ENCODE measurements at regions not wholly inside any gene's neighbourhood (a gene's known extent, or its start where the extent isn't known, plus 50 kb on each side); places are given as distances from the start of the nearest gene placed in this dataset.

GRCh38 chr12:125988545-125988944 is 923.3 kb downstream of the AACS start:
- no peaks in the 10 kb centered on the region for H3K36me3 ChIP-seq
- no peak for DNase-seq
- peaks cover 0 to 9% (median 3%) of the 10 kb centered on the region in 6 donors for H3K4me1 ChIP-seq
- H3K9me3 ChIP-seq = peaks cover 0 to 3% (median 0%) of the 10 kb centered on the region in 8 donors
- intact Hi-C loops (cut with DNase I; ENCODE audit: low total_unique reads) = no loop called here
- H3K27me3 ChIP-seq (replicated peaks in 1 of 7) = peaks cover 0 to 25% (median 0%) of the 10 kb centered on the region in 7 donors
- no peak for TF ChIP-seq POLR2A (IDR thresholded peaks at IDR 0.05)
- no peak for TF ChIP-seq POLR2AphosphoS5 (IDR thresholded peaks at IDR 0.05)
- TF ChIP-seq CTCF (IDR thresholded peaks at IDR 0.05 in 8 of 11, conservative IDR thresholded peaks at IDR 0.05 in 3 of 11) = no peak
- WGBS, 5 donors = 85 to 96% (median 88%) methylated on average over 4 of the region's 4 CpGs
- no peak overlapping the region for H3K27ac ChIP-seq
- H3K4me3 ChIP-seq = no peak overlapping the region

- Histone ChIP-seq H3K4me3 (no peak overlapping the region), H3K4me1 (no peaks in the 10 kb centered on the region), H3K9me3 (peaks cover 0 to 3% (median 0%) of the 10 kb centered on the region in 8 donors), H3K27me3 (replicated peaks in 1 of 7) (peaks cover 0 to 14% (median 0%) of the 10 kb centered on the region in 7 donors), H3K36me3 (no peaks in the 10 kb centered on the region), H3K27ac (no peak overlapping the region)
- 77 to 91% (median 86%) methylated on average over 2 of the region's 2 CpGs for WGBS, 5 donors
- DNase-seq = no peak
- TF ChIP-seq CTCF (IDR thresholded peaks at IDR 0.05 in 8 of 11, conservative IDR thresholded peaks at IDR 0.05 in 3 of 11) (no peak), POLR2AphosphoS5 (IDR thresholded peaks at IDR 0.05) (no peak), POLR2A (IDR thresholded peaks at IDR 0.05) (no peak)
- intact Hi-C loops (cut with DNase I; ENCODE audit: low total_unique reads) = no loop called here
Measured at GRCh38 chr12:125989696-125990095, 924.5 kb downstream of the AACS start.

GRCh38 chr12:125996443-125996842 is 931.2 kb downstream of the AACS start:
- Histone ChIP-seq H3K27ac (no peak overlapping the region), H3K9me3 (peaks cover 0 to 3% (median 0%) of the 10 kb centered on the region in 8 donors), H3K27me3 (replicated peaks in 1 of 7) (no peaks in the 10 kb centered on the region), H3K36me3 (no peaks in the 10 kb centered on the region), H3K4me1 (no peaks in the 10 kb centered on the region), H3K4me3 (no peak overlapping the region)
- TF ChIP-seq CTCF (IDR thresholded peaks at IDR 0.05 in 8 of 11, conservative IDR thresholded peaks at IDR 0.05 in 3 of 11) = no peak
- no peak for TF ChIP-seq POLR2A (IDR thresholded peaks at IDR 0.05)
- no peak for TF ChIP-seq POLR2AphosphoS5 (IDR thresholded peaks at IDR 0.05)
- WGBS, 5 donors = 48 to 73% (median 60%) methylated on average over 4 of the region's 4 CpGs
- no peak for DNase-seq
- intact Hi-C loops (cut with DNase I; ENCODE audit: low total_unique reads) = no loop called here

GRCh38 chr12:125999628-126000027 is 934.4 kb downstream of the AACS start:
- H3K4me3 ChIP-seq = no peak overlapping the region
- H3K27me3 ChIP-seq (replicated peaks in 1 of 7) = no peaks in the 10 kb centered on the region
- no peak for TF ChIP-seq POLR2AphosphoS5 (IDR thresholded peaks at IDR 0.05)
- TF ChIP-seq POLR2A (IDR thresholded peaks at IDR 0.05) = no peak
- TF ChIP-seq CTCF (IDR thresholded peaks at IDR 0.05 in 8 of 11, conservative IDR thresholded peaks at IDR 0.05 in 3 of 11) = no peak
- DNase-seq = no peak
- no peaks in the 10 kb centered on the region for H3K4me1 ChIP-seq
- peaks cover 0 to 34% (median 22%) of the 10 kb centered on the region in 8 donors for H3K9me3 ChIP-seq
- intact Hi-C loops (cut with DNase I; ENCODE audit: low total_unique reads) = no loop called here
- H3K36me3 ChIP-seq = no peaks in the 10 kb centered on the region
- no peak overlapping the region for H3K27ac ChIP-seq
- 70 to 93% (median 90%) methylated on average over 7 of the region's 7 CpGs for WGBS, 5 donors
